Stimulated activated naive CD8-positive, alpha-beta T cell treated with anti-CD3 and anti-CD28 coated beads, Interleukin-15, Interleukin-2, amounts not matched to agents 100 ng/mL and 50 ng/mL, for 24 hours (primary cell): ENCODE measurements at regions not wholly inside any gene's neighbourhood (a gene's known extent, or its start where the extent isn't known, plus 50 kb on each side); places are given as distances from the start of the nearest gene placed in this dataset.

Experiments
- H3K27ac Mint-ChIP-seq: one replicate; pipeline ENCODE4 v1.8.0; 2021; ENCODE audit warnings: mild to moderate bottlenecking, mixed read lengths
- H3K27me3 Mint-ChIP-seq: one replicate; pipeline ENCODE4 v1.8.0; 2021; ENCODE audit warnings: mixed read lengths
- H3K36me3 Mint-ChIP-seq: one replicate; pipeline ENCODE4 v1.8.0; 2021; ENCODE audit warnings: low read depth, mixed read lengths
- H3K4me1 Mint-ChIP-seq: one replicate; pipeline ENCODE4 v1.8.0; 2021; ENCODE audit warnings: low read depth, mixed read lengths
- H3K4me3 Mint-ChIP-seq: one replicate; pipeline ENCODE4 v1.8.0; 2021; ENCODE audit warnings: mild to moderate bottlenecking, mixed read lengths
- H3K9me3 Mint-ChIP-seq: one replicate; pipeline ENCODE4 v1.8.0; 2021; ENCODE audit warnings: mixed read lengths

GRCh38 chr11:122271137-122271536 lies 155.1 kb upstream of the BLID start:
- Mint-ChIP-seq H3K36me3 (no peaks in the 10 kb centered on the region), H3K27ac (no peak overlapping the region), H3K27me3 (peaks cover 4% of the 10 kb centered on the region), H3K4me3 (no peak overlapping the region), H3K4me1 (no peaks in the 10 kb centered on the region), H3K9me3 (no peaks in the 10 kb centered on the region)

GRCh38 chr11:122270535-122270934 lies 154.5 kb upstream of the BLID start:
- Mint-ChIP-seq H3K4me1 (no peaks in the 10 kb centered on the region), H3K27me3 (peaks cover 4% of the 10 kb centered on the region)

GRCh38 chr11:122269824-122270223 lies 153.8 kb upstream of the BLID start:
- no peak overlapping the region for H3K4me3 Mint-ChIP-seq
- peaks cover 4% of the 10 kb centered on the region for H3K27me3 Mint-ChIP-seq
- H3K4me1 Mint-ChIP-seq: no peaks in the 10 kb centered on the region
- H3K9me3 Mint-ChIP-seq: no peaks in the 10 kb centered on the region
- no peaks in the 10 kb centered on the region for H3K36me3 Mint-ChIP-seq
- no peak overlapping the region for H3K27ac Mint-ChIP-seq

More at GRCh38 chr11:122270535-122270934, 154.5 kb upstream of the BLID start:
- Mint-ChIP-seq H3K4me3 (no peak overlapping the region), H3K9me3 (no peaks in the 10 kb centered on the region), H3K27ac (no peak overlapping the region), H3K36me3 (no peaks in the 10 kb centered on the region)

GRCh38 chr11:122268601-122269130 lies 152.7 kb upstream of the BLID start:
- Mint-ChIP-seq H3K4me1 (no peaks in the 10 kb centered on the region), H3K27ac (no peak overlapping the region), H3K9me3 (no peaks in the 10 kb centered on the region), H3K27me3 (peaks cover 4% of the 10 kb centered on the region), H3K4me3 (no peak overlapping the region), H3K36me3 (no peaks in the 10 kb centered on the region)

- no peaks in the 10 kb centered on the region for H3K36me3 Mint-ChIP-seq
- H3K27me3 Mint-ChIP-seq: peaks cover 4% of the 10 kb centered on the region
- no peaks in the 10 kb centered on the region for H3K4me1 Mint-ChIP-seq
- H3K4me3 Mint-ChIP-seq: no peak overlapping the region
- H3K27ac Mint-ChIP-seq: no peak overlapping the region
- H3K9me3 Mint-ChIP-seq: no peaks in the 10 kb centered on the region
Measured at GRCh38 chr11:122267602-122268001, 151.6 kb upstream of the BLID start.

GRCh38 chr11:122265981-122266380 lies 150.0 kb upstream of the BLID start:
- H3K36me3 Mint-ChIP-seq: no peaks in the 10 kb centered on the region
- H3K27me3 Mint-ChIP-seq: peaks cover 4% of the 10 kb centered on the region
- no peak overlapping the region for H3K4me3 Mint-ChIP-seq
- H3K27ac Mint-ChIP-seq: no peak overlapping the region
- H3K4me1 Mint-ChIP-seq: no peaks in the 10 kb centered on the region
- H3K9me3 Mint-ChIP-seq: peaks cover 2% of the 10 kb centered on the region

- no peaks in the 10 kb centered on the region for H3K4me1 Mint-ChIP-seq
- no peak overlapping the region for H3K4me3 Mint-ChIP-seq
- H3K27me3 Mint-ChIP-seq: peaks cover 6% of the 10 kb centered on the region
- H3K27ac Mint-ChIP-seq: no peak overlapping the region
- H3K36me3 Mint-ChIP-seq: no peaks in the 10 kb centered on the region
- H3K9me3 Mint-ChIP-seq: peaks cover 5% of the 10 kb centered on the region
Measured at GRCh38 chr11:122264121-122264520, 148.1 kb upstream of the BLID start.

GRCh38 chr11:122261546-122261945 lies 145.5 kb upstream of the BLID start:
- peaks cover 11% of the 10 kb centered on the region for H3K27me3 Mint-ChIP-seq
- no peak overlapping the region for H3K4me3 Mint-ChIP-seq
- H3K27ac Mint-ChIP-seq: no peak overlapping the region
- peaks cover 5% of the 10 kb centered on the region for H3K9me3 Mint-ChIP-seq
- H3K4me1 Mint-ChIP-seq: no peaks in the 10 kb centered on the region
- no peaks in the 10 kb centered on the region for H3K36me3 Mint-ChIP-seq

- Mint-ChIP-seq H3K4me1 (no peaks in the 10 kb centered on the region), H3K27ac (no peak overlapping the region), H3K9me3 (peaks cover 5% of the 10 kb centered on the region), H3K27me3 (peaks cover 10% of the 10 kb centered on the region), H3K36me3 (no peaks in the 10 kb centered on the region), H3K4me3 (no peak overlapping the region)
Measured at GRCh38 chr11:122259195-122259821, 143.3 kb upstream of the BLID start.

- H3K4me1 Mint-ChIP-seq: no peaks in the 10 kb centered on the region
- no peak overlapping the region for H3K27ac Mint-ChIP-seq
- H3K9me3 Mint-ChIP-seq: peaks cover 5% of the 10 kb centered on the region
- H3K27me3 Mint-ChIP-seq: peaks cover 10% of the 10 kb centered on the region
- no peaks in the 10 kb centered on the region for H3K36me3 Mint-ChIP-seq
- H3K4me3 Mint-ChIP-seq: no peak overlapping the region
Measured at GRCh38 chr11:122258446-122259194, 142.6 kb upstream of the BLID start.

GRCh38 chr11:122253589-122254231 lies 137.7 kb upstream of the BLID start:
- Mint-ChIP-seq H3K4me3 (no peak overlapping the region), H3K27me3 (peaks cover 10% of the 10 kb centered on the region), H3K36me3 (no peaks in the 10 kb centered on the region), H3K4me1 (no peaks in the 10 kb centered on the region), H3K9me3 (no peaks in the 10 kb centered on the region), H3K27ac (no peak overlapping the region)

- Mint-ChIP-seq H3K27ac (no peak overlapping the region), H3K4me1 (no peaks in the 10 kb centered on the region), H3K9me3 (no peaks in the 10 kb centered on the region), H3K27me3 (peaks cover 3% of the 10 kb centered on the region), H3K36me3 (no peaks in the 10 kb centered on the region), H3K4me3 (no peak overlapping the region)
Measured at GRCh38 chr11:122248939-122249338, 132.9 kb upstream of the BLID start.

- Mint-ChIP-seq H3K9me3 (no peaks in the 10 kb centered on the region), H3K4me3 (no peak overlapping the region), H3K36me3 (no peaks in the 10 kb centered on the region), H3K4me1 (no peaks in the 10 kb centered on the region), H3K27ac (no peak overlapping the region), H3K27me3 (peaks cover 3% of the 10 kb centered on the region)
Measured at GRCh38 chr11:122248131-122248530, 132.1 kb upstream of the BLID start.

- Mint-ChIP-seq H3K27ac (no peak overlapping the region), H3K27me3 (peaks cover 3% of the 10 kb centered on the region), H3K4me3 (no peak overlapping the region), H3K9me3 (no peaks in the 10 kb centered on the region), H3K36me3 (no peaks in the 10 kb centered on the region), H3K4me1 (no peaks in the 10 kb centered on the region)
Measured at GRCh38 chr11:122246874-122247273, 130.9 kb upstream of the BLID start.

- Mint-ChIP-seq H3K4me3 (no peak overlapping the region), H3K9me3 (peaks cover 6% of the 10 kb centered on the region), H3K27ac (no peak overlapping the region), H3K27me3 (peaks cover 5% of the 10 kb centered on the region), H3K4me1 (no peaks in the 10 kb centered on the region), H3K36me3 (no peaks in the 10 kb centered on the region)
Measured at GRCh38 chr11:122242731-122243130, 126.7 kb upstream of the BLID start.
